Activated T-helper 1 cell treated with anti-CD3 and anti-CD28 coated beads, Interleukin-2, amount 50 U/mL, for 16 hours (primary cell): ENCODE measurements at regions not wholly inside any gene's neighbourhood (a gene's known extent, or its start where the extent isn't known, plus 50 kb on each side); places are given as distances from the start of the nearest gene placed in this dataset.

Source experiments
- DNase-seq, 2 donors: peaks; one replicate each; pipeline ENCODE4 v3.0.0-alpha.2; 2020; ENCODE audit warnings: low read depth in 1 of 2, low spot score in 1 of 2

DNA sequence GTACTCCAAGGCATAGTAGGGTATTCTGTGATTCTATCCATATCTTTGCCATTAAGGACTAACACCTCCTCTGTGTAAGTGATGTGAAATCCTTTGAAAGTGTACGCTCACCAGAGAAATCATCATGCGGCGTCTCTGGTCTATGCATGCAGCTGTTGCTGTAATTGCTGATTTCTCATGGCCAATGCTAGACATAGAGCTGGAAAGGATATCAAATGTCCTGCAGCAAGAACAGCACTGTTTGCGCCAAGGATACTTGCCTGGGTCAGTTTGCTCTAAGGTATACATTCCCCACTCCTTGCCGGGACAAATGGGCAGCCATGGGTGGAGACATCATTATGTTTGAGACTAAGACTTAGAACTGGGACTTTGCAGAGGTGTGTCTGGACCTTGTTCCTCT lies 896.4 kb downstream of the BCL11B start:
- no peak for DNase-seq

DNA sequence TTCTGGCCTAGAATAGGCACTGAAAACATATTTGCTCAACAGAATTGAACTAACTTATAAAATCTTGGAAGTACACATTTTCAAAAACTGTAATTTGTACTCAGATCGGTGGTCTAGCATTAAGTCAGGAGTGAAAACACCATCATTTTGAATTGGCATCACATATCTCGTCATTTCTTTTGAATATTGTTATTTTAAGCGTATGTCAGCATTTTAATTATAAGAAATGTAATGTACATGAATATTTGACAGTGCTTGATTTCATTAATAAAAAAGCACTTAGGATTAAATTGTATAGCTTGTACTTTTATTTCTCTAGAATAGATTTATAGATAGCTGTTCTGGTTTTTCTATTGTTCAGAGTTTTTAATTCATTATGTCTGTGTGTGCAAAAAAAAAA lies 892.2 kb downstream of the BCL11B start:
- DNase-seq: no peak

DNA sequence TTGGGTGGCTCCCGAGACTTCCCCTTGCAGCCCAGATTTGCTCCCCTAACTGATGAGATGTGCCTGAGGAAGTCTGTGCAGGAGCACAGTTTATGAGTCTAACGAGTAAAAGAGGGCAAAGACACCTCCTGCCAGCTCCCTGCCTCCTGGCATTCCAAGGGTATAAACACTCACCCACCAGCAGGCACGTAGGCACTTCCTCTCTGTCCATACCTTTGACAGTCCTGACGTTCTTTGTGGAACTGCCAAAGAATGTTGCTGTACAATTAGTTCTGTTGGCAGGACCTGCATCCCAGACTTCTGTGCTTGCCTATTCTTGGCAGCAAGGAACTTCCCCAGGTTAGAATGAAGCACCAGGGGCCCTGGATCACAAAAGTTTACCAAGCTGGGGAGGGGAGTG lies 889.3 kb downstream of the BCL11B start:
- no peak for DNase-seq

DNA sequence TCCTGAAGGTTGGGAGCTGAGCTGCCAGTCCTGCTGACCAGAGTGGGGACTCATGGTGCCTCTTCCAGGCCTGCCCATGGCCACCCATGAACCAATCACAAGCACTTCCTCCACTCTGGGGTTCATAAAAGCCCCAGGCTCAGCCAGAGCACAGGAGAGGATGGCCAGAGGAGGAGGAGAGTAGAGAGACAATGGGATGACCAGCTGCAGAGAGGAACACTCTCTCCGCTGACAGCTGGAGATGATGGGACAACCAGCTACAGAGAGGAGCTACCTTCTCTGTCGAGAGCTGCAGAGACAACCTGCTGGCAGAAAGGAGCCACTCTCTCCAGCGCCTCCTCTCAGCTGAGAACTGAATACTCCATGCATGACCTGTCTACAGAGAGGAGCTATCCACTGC lies 886.1 kb downstream of the BCL11B start:
- DNase-seq: no peak

DNA sequence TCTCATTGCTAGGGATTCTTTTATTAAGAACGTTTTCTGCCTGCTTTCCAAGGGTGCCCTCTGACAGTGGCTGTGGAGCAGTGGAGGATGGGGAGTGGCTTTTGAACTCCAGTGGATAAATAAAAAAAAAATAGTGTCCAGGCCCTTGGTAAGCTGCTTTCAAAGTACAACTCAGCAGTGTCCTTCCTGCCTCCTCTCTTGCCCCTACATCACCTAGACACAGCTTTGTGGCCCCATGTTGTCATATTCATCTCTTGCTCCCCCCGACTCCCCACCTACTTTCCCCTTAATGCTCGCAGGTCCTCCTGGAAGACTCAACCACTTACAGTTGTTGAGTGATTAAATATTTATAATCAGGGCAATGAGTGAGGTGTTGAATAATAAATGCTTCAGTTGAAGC lies 880.9 kb downstream of the BCL11B start:
- DNase-seq: no peak

DNA sequence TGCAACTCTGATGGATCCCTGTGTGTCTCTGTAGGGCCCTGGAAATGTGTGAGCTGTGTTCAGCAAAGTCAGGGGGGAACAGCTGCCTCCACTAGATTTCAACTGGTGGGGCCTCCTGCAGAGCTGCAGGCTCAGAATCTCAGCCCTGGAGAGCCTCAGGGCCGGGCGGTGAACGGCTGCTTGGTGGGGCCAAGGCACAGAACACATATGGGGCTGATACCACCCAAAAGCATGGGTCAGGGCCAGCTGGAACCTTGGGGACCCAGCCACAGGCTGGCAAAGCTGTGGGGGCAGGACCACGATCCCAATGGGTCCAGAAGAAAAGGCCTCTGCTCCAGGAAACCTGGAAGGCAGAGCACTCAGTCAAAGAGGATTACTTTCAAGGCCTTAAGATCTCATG lies 878.5 kb downstream of the BCL11B start:
- no peak for DNase-seq

DNA sequence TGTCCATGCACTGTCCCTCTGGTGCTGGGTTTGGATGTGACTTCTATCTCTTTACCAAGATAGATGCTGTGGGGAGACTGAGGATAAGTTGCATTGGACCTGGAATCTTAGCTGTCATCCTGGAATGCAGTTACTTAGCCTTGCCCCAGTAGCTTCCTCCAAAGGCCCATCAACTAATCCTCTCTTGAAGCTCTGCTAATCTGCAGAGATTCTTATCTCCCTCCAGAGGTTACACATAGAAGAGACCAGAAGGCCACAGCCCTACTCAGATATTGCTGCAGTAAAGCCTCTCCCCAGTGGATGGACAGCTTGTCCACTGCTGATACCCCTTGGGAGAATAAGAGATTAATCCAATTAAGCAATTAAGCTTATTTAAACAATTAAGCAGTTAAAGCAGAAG lies 867.2 kb downstream of the BCL11B start:
- DNase-seq: no peak

DNA sequence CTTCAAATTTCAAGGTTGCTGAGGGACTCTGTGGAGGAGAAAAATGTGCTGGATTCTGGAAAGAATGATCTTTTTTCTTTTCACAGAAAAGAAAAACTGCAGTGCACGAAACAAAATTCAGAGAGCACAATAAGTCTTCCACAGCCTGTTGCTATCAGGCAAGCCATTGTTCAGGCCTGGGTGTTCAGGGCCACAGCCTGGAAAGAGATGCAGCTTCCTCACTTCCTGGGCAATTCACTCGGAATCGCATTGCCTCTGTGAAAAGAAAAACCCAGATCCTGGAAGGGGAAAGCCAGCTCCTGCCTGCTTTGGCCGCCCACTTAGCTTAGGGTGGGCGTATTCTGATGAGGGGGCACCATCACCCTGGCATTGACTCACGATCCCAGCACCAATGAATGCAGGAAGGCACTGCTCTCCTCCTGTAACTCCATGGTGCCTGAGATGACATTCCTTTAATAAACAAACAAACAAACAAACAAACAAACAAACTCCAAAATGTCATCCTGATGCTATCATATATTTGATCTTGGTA lies 863.9 kb downstream of the BCL11B start:
- no peak for DNase-seq

DNA sequence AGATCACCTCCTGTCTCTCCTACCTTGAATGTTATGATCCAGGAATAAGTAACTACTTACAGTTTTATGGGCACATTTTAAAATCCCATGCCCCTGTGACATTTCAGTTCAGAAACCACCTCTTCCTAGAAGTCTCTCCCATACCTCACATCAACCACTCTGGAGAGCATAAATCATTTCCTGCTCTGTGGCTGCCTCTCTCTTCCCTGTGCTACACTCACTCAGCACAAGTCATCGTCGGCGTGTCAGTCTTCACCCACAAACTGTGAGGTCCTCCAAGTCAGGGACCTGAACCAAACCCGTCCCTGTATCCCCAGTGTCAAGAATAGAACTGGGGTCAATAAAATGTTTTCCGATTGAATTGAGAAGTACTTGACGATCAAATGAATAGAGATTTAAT lies 863.3 kb downstream of the BCL11B start:
- no peak for DNase-seq

DNA sequence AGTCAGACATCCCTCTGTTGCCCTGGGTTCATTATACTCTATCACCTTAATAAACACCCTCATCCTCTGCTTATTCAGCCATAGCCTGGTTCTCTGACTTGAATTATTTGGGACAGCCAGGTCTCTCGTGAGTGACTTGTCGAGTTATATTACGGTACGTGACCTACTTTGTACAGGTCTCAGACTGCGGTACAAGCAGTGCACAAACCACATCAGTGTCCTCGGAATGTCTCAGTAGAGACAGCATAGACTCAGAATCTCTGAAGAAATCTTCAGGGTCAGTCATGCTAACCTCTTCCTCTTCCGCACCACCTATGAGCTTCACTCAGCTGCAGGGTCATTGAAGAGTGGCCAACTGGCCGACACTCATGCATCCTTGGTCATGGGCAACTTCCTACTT lies 860.8 kb downstream of the BCL11B start:
- no peak for DNase-seq

DNA sequence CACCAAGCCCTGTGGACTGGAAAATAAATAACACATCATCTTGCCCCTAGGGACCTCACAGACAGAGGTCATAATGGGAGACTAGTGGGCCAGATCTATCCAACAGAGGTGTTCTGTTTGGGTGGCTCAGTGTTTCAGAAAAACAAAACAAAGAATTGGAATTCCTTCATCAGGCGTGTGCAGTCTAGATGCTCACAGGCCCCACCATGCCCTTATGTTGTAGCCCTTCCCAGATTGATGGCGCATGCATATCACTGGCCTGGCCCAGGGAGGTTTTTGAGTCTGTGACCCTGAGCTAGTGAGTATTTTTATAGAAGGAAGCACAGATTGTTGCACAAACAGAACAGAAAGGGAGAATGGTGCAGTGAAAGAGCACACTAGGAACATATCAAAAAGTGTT lies 859.6 kb downstream of the BCL11B start:
- no peak for DNase-seq

DNA sequence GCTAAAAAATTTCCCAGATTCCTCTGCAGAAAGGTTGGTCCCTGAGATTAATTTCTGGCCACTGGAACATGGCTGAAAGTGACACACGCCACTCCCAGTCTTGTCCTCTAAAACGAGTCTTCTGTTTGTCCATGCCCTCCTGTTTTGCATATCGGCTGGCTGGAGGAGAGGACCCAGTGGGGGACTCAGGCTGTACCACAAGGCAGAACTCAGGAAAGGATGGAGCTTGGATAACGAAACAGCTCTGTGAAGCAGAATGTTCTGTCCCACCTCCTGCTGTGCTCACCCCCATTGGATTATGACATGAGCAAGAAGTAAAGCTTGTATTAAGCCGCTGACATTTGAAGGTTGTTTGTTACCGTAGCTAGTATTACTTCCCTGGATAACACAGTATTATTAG lies 856.2 kb downstream of the BCL11B start:
- no peak for DNase-seq

DNA sequence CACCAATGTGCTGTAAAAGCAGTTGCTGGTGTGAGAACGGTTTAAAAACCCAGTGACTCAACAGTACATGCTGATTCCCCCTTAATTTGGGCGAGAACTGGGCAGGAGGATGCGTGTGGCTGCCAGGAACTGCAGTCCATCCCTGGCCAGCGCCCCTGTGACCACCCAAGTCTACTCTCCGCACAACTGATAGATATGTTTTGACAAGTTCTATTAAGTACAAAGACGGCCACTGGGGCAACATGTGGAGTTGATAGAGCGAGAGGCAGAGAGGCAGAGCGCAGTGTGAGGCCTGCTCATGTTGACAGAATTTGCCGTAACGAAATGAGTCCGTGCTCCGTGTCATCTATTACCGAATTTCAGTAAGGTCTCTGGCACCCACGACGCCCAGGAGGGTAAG lies 855.0 kb downstream of the BCL11B start:
- DNase-seq: no peak

DNA sequence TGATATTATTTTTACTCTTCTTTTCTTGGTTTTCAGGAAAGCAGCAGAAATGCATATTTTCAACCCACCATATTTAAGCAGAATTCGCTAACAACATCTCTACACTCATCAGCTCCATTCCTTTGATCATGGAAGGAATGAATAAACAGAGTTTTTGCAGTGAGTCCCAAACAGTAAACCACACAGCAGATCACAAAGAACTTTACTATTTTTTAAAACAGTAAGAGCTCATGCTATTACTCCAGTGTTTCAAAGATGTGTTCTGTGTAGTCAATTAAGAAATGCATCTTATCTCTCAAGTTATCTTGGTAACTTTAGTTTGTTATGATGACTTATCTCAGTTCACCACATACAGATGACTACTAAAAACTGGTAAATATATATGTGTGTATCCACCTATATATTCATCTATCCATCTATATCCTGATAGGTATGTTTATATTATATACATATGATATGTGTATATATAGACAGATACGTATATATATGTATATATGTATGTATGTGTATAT lies 843.5 kb downstream of the BCL11B start:
- no peak for DNase-seq

DNA sequence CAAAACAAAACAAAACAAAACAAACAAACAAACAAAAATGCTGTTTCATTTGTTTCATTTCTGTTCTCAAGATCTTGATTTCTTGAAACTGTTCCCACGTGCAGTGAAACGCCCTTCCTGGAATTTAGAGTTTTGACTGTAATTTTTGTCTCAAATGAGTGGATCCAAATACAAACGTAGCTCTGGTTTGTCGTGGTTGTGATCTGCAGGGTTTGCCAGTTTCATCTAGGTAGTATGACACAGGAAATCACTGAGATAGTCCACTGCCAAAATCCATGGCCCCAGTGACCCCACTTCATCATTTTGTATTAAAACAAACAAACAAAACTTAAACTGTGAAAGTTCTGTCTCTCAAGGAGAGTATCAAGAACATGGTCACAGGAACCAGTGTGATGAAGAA lies 838.6 kb downstream of the BCL11B start:
- no peak for DNase-seq

DNA sequence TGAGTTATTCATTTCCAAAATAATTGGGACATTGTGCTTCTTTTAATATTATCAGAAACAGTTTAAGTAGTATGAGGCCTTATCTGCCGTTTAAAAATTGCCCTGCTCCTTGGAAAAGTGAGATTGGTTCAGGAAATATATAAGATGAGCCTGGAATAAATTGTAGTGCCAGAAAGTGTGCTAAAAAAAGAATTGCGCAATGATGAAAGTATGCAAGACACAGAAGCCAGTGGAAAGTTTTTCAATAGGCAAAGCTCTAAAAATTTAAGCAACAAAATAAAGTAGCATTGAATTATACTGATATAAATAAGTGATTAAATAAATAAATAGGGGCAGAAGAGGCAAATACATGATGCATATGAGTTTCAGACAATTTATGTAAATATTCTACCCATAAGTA lies 834.9 kb downstream of the BCL11B start:
- DNase-seq: no peak

DNA sequence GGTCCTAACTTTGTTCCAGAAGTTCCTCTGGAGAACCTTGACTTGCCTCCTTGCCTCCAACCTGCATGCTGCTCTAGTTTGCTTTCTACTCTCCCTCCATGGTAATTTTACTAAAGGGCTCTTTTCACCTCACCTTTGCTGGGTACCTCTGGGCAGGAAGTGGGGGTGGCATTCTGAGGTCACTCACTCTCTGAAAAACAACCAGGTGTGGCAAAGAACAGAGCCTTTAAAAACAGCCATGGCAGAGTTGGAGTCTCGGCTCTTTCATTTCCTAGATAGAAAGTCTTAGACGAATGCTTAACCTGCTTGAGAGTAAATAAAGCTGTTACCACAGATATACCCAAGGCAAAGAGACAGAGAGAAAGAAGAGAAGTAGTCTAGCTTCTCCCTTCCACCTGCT lies 827.9 kb downstream of the BCL11B start:
- peak in 1 of 2 donors; percentile 13 for DNase-seq

DNA sequence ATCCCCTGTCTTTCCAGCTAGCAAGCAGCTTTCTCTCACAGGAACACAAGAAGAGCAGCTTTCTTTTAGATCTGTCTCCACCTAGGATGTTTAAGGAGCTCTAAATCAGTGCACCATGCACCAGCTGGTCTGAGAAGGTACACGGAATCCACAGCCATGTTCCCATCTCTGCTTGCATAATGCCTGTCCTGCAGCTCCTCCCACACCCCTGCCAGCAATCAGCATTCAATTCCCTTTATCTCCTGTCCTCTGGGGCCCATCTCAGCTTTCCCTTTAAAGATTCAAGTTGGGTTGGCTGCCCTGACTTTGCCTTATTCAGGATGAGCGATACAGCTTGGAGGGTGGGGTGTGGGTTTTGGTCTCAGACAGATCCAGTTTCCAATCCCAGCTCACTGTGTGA lies 826.3 kb downstream of the BCL11B start:
- no peak for DNase-seq

DNA sequence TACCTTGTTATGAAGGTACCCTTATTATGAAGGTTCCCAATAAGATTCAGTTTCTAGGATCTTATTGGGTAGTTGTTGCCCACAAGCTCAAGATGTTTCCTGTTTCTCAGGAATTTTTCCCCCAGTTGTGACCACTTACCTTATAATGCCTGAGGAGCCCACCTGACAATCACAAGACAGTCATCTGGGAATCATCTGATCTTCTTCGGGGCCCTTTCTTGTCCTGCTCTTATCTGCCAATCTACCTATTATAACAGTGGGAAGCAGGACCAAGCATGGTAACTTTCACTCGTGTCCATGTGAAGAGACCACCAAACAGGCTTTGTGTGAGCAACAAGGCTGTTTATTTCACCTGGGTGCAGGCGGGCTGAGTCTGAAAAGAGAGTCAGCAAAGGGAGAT lies 825.5 kb downstream of the BCL11B start:
- DNase-seq: no peak

DNA sequence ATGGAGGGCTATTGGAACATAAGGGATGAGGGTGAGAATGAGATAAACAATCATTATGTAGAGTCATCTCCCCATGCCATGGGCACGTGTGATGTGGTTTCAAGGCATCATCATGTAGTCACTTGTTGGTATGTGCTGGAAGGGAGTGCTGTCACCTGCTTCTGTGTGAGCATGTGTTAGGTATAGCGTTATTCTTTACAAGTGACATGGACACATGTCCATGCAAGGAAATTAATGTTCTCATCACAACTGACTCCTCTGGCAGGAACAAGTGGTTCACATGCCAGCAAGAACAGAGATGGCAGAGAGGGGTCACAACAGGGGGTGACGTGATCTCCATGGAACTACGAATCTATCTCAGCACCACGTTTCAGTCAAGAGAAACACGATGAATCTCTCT lies 815.8 kb downstream of the BCL11B start:
- no peak for DNase-seq

DNA sequence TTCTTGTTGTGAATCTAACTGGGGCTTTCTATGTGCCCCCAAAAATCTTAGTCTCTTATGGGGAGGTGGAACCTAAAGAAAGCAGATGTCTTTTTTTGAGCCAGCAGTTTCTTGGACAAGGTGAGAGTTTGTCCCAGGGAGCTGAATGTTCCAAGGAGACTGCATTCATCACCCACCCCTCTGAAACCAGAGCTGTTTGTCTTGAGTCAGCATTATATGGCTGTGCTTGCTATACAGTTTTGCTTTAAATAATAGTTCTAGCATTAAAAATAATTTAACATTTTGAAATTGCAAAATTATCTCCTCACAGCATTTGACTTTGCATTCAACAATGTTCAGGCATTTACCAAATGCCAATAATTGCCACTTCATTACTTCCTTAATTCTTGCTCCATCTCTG lies 813.3 kb downstream of the BCL11B start:
- no peak for DNase-seq

DNA sequence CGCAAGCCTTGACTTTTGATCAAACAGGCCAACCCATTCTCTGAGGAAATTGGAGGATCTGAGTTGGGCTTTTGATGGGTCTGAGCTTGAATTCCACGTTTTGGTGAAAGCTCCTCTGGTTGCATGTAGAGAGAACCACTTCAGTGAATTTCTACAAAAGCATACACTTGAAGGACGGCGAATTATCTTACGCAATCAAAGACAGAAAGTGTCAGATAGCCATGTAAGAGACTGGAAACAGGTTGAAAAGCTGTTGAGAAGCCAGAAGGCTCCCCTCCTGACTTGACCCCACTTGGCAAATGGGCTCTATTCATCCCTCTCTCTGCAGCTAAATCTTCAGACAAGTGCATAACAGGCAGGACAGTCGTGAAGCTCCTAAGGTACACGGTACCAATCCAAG lies 809.1 kb downstream of the BCL11B start:
- no peak for DNase-seq

DNA sequence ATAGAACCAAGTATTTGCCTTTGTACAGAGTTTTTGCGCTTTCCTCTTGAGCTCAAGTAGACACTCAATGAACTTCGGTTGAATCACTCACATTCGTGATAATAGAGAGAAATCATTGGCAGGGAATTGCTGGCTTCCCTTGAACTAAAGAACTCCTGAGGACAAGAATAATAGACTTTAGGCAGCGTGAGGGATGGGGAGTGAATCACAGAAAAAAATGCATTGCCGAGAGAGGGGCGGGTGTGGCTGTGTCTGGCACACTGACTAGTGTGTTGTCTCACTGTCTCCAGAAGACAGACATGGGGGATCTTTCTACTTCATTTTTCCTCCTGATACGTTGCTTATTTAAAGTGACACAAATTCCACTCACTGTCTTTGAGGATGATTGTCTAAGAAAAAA lies 805.2 kb downstream of the BCL11B start:
- no peak for DNase-seq

DNA sequence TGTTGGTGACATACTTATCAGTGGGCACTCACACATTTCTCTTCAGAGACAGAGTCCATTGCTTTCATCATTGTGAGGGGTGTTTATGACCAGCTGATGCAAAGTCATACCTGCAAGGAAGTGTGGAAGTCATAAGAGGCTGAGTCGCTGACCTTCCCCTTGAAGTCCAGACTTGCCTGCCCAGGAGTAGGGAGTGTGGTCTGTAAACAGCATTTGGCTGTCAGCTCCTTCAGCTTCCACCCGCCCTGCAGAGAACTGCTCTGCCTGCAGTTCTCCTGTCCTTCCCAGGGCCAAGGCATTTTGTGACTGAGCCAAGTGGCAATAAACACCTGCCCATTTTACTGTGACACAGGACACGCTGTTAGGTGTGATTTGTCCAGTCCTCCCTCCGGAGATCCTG lies 801.3 kb downstream of the BCL11B start:
- no peak for DNase-seq
